Lower leg skin (tissue), 3 donors: ENCODE measurements at regions not wholly inside any gene's neighbourhood (a gene's known extent, or its start where the extent isn't known, plus 50 kb on each side); places are given as distances from the start of the nearest gene placed in this dataset.

ENCODE experiments used
- POLR2A ChIP-seq, 2 donors: fragments of 450-650 bp; IDR thresholded peaks; one replicate each; pipeline ENCODE4 v1.6.1; 2016 to 2017; ENCODE audit warnings: antibody characterized with exemption in 2 of 2, mild to moderate bottlenecking in 1 of 2, moderate library complexity in 1 of 2
- TF ChIP-seq, protein P1 (sequence below), 3 donors: fragments of 450-650 bp; IDR thresholded peaks; one replicate each; pipeline ENCODE4 v1.5.1; 2016; ENCODE audit warnings: antibody characterized with exemption in 3 of 3, mild to moderate bottlenecking in 3 of 3, moderate library complexity in 2 of 3

DNA sequence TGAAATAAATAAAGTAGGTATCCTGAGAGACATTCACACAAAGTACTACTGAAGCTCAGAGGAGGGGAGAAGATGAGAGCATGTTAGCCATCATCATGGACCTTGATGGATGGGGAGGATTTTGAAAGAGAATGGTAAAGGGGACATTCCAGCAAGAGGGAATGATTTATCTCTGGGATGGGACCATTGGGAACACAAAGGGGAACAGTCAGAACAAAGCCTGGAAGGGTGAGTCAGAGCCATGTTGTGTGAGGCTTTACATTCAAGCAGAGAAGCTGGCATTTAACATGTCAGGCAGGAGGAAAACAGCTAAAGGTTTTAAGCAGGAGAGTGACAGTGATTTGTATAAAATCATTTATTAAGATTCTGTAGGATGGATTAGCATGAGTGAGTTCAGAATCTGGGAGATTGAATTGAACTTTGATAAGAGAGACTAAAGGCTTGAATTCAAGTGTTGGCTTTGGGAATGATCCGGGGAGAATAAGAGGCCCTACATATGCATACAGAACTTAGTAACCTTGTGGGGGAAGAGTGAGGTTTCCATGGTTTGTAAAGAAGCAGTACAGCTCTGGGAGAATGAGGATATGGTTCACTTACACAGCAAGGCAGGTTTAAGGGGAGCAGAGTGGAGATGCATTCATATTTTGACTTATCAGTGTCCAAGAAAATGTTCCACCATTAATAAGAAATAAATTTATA lies 174.4 kb downstream of the SYT10 start:
- TF ChIP-seq, protein P1, sequence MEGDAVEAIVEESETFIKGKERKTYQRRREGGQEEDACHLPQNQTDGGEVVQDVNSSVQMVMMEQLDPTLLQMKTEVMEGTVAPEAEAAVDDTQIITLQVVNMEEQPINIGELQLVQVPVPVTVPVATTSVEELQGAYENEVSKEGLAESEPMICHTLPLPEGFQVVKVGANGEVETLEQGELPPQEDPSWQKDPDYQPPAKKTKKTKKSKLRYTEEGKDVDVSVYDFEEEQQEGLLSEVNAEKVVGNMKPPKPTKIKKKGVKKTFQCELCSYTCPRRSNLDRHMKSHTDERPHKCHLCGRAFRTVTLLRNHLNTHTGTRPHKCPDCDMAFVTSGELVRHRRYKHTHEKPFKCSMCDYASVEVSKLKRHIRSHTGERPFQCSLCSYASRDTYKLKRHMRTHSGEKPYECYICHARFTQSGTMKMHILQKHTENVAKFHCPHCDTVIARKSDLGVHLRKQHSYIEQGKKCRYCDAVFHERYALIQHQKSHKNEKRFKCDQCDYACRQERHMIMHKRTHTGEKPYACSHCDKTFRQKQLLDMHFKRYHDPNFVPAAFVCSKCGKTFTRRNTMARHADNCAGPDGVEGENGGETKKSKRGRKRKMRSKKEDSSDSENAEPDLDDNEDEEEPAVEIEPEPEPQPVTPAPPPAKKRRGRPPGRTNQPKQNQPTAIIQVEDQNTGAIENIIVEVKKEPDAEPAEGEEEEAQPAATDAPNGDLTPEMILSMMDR (IDR thresholded peaks at IDR 0.05), result no peak
- TF ChIP-seq POLR2A (IDR thresholded peaks at IDR 0.05), result no peak
